Right atrium auricular region (tissue), 2 donors: ENCODE measurements at regions not wholly inside any gene's neighbourhood (a gene's known extent, or its start where the extent isn't known, plus 50 kb on each side); places are given as distances from the start of the nearest gene placed in this dataset.

Experiments
- DNase-seq: peaks from one replicate; pipeline ENCODE4 v3.0.0-alpha.2; 2019; ENCODE audit warnings: low spot score
- H3K27ac ChIP-seq, 2 donors: fragments of 200-600 bp; sonication (generic); 1 replicate in 1 of 2; 2 replicates in 1 of 2; pipeline ENCODE4 v1.5.1; 2016 to 2019
- H3K27me3 ChIP-seq, 2 donors: fragments of 200-600 bp; sonication (generic); one replicate each; pipeline versions ENCODE4 v1.5.1 to v1.6.0; 2017 to 2019
- H3K36me3 ChIP-seq: fragments of 200-600 bp; sonication (generic); one replicate; pipeline ENCODE4 v1.5.1; 2016
- H3K4me1 ChIP-seq, 2 donors: fragments of 200-600 bp; sonication (generic); one replicate each; pipeline versions ENCODE4 v1.5.1 to v1.6.0; 2017 to 2019
- H3K4me3 ChIP-seq, 2 donors: fragments of 200-600 bp; sonication (generic); 1 replicate in 1 of 2; 2 replicates in 1 of 2; pipeline ENCODE4 v1.5.1; 2017 to 2019; ENCODE audit warnings: mild to moderate bottlenecking in 1 of 2, moderate library complexity in 1 of 2
- H3K9me3 ChIP-seq, 2 donors: fragments of 200-600 bp; sonication (generic); one replicate each; pipeline ENCODE4 v1.5.1; 2019
- CTCF ChIP-seq, 2 donors: fragments of 200-600 bp; sonication (generic); IDR thresholded peaks; one replicate each; pipeline ENCODE4 v1.5.1; 2019; ENCODE audit warnings: antibody characterized with exemption in 2 of 2

GRCh38 chr3:104519468-104520227, 847.1 kb upstream of the ALCAM start:
- Histone ChIP-seq H3K9me3 (no peaks in the 10 kb centered on the region), H3K4me3 (no peak overlapping the region), H3K36me3 (no peaks in the 10 kb centered on the region), H3K27ac (no peak overlapping the region), H3K27me3 (no peaks in the 10 kb centered on the region), H3K4me1 (no peaks in the 10 kb centered on the region)
- TF ChIP-seq CTCF (IDR thresholded peaks at IDR 0.05), result no peak
- no peak for DNase-seq

GRCh38 chr3:104520228-104520655, 846.5 kb upstream of the ALCAM start:
- no peak for TF ChIP-seq CTCF (IDR thresholded peaks at IDR 0.05)
- Histone ChIP-seq H3K4me3 (no peak overlapping the region), H3K27ac (no peak overlapping the region), H3K27me3 (no peaks in the 10 kb centered on the region), H3K4me1 (no peaks in the 10 kb centered on the region), H3K36me3 (no peaks in the 10 kb centered on the region), H3K9me3 (no peaks in the 10 kb centered on the region)
- no peak for DNase-seq

GRCh38 chr3:104521606-104522336, 844.9 kb upstream of the ALCAM start:
- H3K27me3 ChIP-seq, result no peaks in the 10 kb centered on the region
- no peaks in the 10 kb centered on the region for H3K36me3 ChIP-seq
- no peak overlapping the region for H3K27ac ChIP-seq
- H3K4me1 ChIP-seq, result no peaks in the 10 kb centered on the region
- DNase-seq, result no peak
- no peak overlapping the region for H3K4me3 ChIP-seq
- TF ChIP-seq CTCF (IDR thresholded peaks at IDR 0.05), result no peak
- no peaks in the 10 kb centered on the region for H3K9me3 ChIP-seq

GRCh38 chr3:104523136-104523535, 843.6 kb upstream of the ALCAM start:
- Histone ChIP-seq H3K4me3 (no peak overlapping the region), H3K4me1 (no peaks in the 10 kb centered on the region), H3K9me3 (no peaks in the 10 kb centered on the region), H3K36me3 (no peaks in the 10 kb centered on the region), H3K27ac (no peak overlapping the region), H3K27me3 (no peaks in the 10 kb centered on the region)
- TF ChIP-seq CTCF (IDR thresholded peaks at IDR 0.05), result no peak
- no peak for DNase-seq

GRCh38 chr3:104526901-104527401, 839.8 kb upstream of the ALCAM start:
- no peaks in the 10 kb centered on the region for H3K4me1 ChIP-seq
- no peak for TF ChIP-seq CTCF (IDR thresholded peaks at IDR 0.05)
- H3K4me3 ChIP-seq, result no peak overlapping the region
- H3K27ac ChIP-seq, result no peak overlapping the region
- H3K9me3 ChIP-seq, result no peaks in the 10 kb centered on the region
- no peak for DNase-seq
- H3K36me3 ChIP-seq, result no peaks in the 10 kb centered on the region
- H3K27me3 ChIP-seq, result no peaks in the 10 kb centered on the region
